ENCODE measurements at regions not wholly inside any gene's neighbourhood (a gene's known extent, or its start where the extent isn't known, plus 50 kb on each side); places are given as distances from the start of the nearest gene placed in this dataset.

DNA sequence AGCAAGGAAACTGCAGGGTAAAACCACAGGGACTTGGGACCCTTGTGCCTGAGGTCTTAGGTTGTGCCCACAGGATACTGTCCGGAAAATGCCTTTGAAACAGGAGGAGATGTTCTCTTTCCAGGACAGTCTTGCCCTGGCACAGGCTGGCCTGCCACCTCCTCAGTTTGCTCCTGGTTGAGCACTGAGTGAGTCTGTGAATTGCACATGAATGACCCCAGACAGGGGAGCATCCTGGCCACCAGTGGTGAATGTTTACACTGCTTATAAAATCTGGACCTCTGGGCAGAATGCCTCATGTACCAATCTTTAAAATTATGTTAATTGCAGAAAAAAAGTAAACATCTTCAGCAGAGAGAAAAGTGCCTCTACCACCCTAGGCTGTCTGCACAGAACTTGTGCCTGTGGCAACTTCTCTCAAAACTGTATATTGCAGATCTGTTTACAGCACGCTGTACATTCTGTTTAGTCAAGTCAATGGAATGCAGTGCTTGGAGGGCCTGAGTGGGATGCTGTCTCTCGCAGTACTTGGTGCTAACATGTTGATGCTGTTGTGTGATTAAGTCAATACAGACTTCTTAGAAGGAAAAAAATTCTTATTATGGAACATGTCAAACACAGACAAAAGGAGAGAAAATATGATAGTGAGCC is 242.1 kb downstream of the SOD2 start:
- WGBS, 2 donors: 20 to 39% methylated on average over 3 of the region's 3 CpGs
- no peak overlapping the region for H3K27ac ChIP-seq
- H3K4me3 ChIP-seq: no peak overlapping the region
- intact Hi-C loops (cut with DNase I): no loop called here
- no peaks in the 10 kb centered on the region for H3K9me3 ChIP-seq
- no peaks in the 10 kb centered on the region for H3K36me3 ChIP-seq
- no peak for DNase-seq
- H3K4me1 ChIP-seq: no peaks in the 10 kb centered on the region
- TF ChIP-seq, protein P1, sequence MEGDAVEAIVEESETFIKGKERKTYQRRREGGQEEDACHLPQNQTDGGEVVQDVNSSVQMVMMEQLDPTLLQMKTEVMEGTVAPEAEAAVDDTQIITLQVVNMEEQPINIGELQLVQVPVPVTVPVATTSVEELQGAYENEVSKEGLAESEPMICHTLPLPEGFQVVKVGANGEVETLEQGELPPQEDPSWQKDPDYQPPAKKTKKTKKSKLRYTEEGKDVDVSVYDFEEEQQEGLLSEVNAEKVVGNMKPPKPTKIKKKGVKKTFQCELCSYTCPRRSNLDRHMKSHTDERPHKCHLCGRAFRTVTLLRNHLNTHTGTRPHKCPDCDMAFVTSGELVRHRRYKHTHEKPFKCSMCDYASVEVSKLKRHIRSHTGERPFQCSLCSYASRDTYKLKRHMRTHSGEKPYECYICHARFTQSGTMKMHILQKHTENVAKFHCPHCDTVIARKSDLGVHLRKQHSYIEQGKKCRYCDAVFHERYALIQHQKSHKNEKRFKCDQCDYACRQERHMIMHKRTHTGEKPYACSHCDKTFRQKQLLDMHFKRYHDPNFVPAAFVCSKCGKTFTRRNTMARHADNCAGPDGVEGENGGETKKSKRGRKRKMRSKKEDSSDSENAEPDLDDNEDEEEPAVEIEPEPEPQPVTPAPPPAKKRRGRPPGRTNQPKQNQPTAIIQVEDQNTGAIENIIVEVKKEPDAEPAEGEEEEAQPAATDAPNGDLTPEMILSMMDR (IDR thresholded peaks at IDR 0.05): no peak
- no peak for TF ChIP-seq POLR2A (IDR thresholded peaks at IDR 0.05)
- peaks cover 0 to 6% (median 0%) of the 10 kb centered on the region in 4 donors for H3K27me3 ChIP-seq

DNA sequence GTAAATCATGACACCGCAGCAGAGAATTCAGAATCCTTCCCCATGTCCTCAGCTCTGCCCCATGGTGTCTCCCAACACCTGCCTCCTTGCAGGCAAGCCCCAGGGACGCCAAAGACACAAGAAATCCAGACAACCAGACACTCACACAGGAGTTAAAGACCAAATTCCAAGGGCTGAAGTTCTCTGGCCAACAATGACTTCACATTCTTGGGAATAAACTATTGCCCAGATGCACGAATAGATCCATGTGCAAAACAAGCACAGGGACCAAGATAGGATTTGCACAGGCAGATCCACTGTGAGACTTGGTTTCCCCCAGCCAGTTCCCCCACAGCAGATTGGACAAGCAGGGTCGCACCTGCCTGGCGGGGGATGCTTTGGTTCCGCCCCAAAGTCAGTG is 246.7 kb downstream of the SOD2 start:
- no peak for TF ChIP-seq POLR2A (IDR thresholded peaks at IDR 0.05)
- TF ChIP-seq, protein P1 (IDR thresholded peaks at IDR 0.05): no peak
- Histone ChIP-seq H3K4me1 (no peaks in the 10 kb centered on the region), H3K27me3 (peaks cover 0 to 18% (median 0%) of the 10 kb centered on the region in 4 donors), H3K9me3 (no peaks in the 10 kb centered on the region), H3K27ac (no peak overlapping the region), H3K36me3 (no peaks in the 10 kb centered on the region), H3K4me3 (no peak overlapping the region)
- DNase-seq: no peak
- 64 to 81% methylated on average over 6 of the region's 6 CpGs for WGBS, 2 donors
- intact Hi-C loops (cut with DNase I): no loop called here

DNA sequence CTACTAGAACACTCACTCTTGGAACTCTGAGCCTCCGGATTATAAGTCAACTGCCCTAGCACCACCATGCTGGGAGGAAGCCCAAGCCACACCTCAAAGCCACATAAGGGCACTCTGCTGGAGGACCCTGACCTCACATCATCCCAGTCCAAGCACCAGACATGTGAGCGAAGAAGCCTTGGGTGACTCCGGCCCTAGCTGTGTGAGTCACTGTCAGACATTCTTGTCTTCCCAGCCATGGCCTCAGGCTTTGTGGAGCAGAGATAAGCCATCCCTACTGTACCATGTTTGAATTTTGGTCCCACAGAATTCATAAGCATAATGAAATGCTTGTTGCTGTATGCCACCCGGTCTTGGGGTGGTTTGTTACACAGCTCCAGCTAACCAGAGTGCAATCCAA is 247.7 kb downstream of the SOD2 start:
- Histone ChIP-seq H3K4me1 (no peaks in the 10 kb centered on the region), H3K4me3 (no peak overlapping the region), H3K27me3 (peaks cover 0 to 18% (median 0%) of the 10 kb centered on the region in 4 donors), H3K27ac (no peak overlapping the region), H3K9me3 (no peaks in the 10 kb centered on the region), H3K36me3 (no peaks in the 10 kb centered on the region)
- 68 to 88% methylated on average over 3 to 4 of the region's 4 CpGs for WGBS, 2 donors
- no peak for TF ChIP-seq POLR2A (IDR thresholded peaks at IDR 0.05)
- TF ChIP-seq, protein P1 (IDR thresholded peaks at IDR 0.05): no peak
- intact Hi-C loops (cut with DNase I): no loop called here
- no peak for DNase-seq

DNA sequence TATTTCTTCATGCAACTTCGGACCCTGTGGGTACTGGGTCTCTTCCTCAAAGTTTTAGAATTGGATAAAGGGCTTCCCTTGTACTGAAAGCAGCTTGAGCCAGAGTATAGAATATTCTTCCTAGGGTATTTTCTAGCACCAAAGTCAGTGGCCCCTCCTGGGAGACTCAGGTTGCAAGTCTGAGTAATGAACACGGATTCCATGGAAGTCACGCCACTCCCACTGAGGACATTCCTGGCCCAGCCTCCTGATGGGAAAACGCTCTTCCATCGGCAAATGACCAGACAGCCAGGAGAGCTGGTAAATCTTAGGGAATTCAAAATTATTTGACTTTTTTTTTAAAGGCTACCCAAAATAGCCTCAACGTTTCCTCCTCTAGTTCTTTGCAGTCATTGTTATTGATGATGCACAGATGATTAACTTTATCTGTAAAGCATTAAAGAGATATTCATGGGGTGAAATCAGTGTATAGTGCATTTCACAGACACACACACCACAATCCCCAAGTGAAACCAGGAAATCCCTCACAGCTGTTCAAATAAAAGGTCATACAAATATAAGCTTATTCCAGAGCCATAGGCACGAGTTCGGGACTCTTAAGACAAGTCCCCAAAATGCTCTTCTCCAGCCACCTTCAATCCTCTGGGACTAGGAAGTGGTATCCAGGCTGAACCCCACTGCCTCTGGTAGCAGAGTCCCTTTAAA is 248.8 kb downstream of the SOD2 start:
- no peak overlapping the region for H3K27ac ChIP-seq
- WGBS, 2 donors: 53 to 69% methylated on average over 7 to 8 of the region's 8 CpGs
- peaks cover 0 to 18% (median 0%) of the 10 kb centered on the region in 4 donors for H3K27me3 ChIP-seq
- H3K36me3 ChIP-seq: no peaks in the 10 kb centered on the region
- TF ChIP-seq, protein P1 (IDR thresholded peaks at IDR 0.05): no peak
- no peak for TF ChIP-seq POLR2A (IDR thresholded peaks at IDR 0.05)
- no peaks in the 10 kb centered on the region for H3K4me1 ChIP-seq
- no peaks in the 10 kb centered on the region for H3K9me3 ChIP-seq
- intact Hi-C loops (cut with DNase I): no loop called here
- no peak overlapping the region for H3K4me3 ChIP-seq
- no peak for DNase-seq

DNA sequence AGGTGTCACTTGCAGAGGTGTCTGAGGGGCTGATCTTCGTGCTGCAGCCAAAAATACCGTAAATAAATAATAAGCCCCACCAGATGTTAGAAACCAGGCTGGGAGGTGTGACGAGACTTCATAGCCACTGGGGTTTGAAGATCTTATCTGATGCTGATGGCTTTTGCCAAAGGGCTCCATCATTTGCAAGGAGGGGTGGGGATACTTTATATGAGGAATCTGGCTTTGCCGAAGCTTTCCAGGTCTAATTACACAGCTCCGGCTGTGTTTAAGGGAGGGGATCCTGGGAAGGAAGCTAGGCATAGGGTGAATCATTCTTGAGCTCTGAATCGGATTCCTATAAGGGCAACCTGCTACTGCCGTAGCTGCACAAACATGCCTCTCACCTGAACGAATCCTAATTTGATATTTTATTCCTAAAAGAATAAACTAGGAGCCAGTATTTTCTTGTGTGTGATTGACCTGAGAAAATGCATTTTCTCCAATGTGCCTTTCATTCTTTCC is 249.6 kb downstream of the SOD2 start:
- TF ChIP-seq, protein P1 (IDR thresholded peaks at IDR 0.05): no peak
- no peak for TF ChIP-seq POLR2A (IDR thresholded peaks at IDR 0.05)
- Histone ChIP-seq H3K4me1 (no peaks in the 10 kb centered on the region), H3K9me3 (no peaks in the 10 kb centered on the region), H3K27ac (no peak overlapping the region), H3K4me3 (no peak overlapping the region), H3K27me3 (peaks cover 0 to 18% (median 0%) of the 10 kb centered on the region in 4 donors), H3K36me3 (no peaks in the 10 kb centered on the region)
- 42 to 47% methylated on average over 8 of the region's 8 CpGs for WGBS, 2 donors
- intact Hi-C loops (cut with DNase I): no loop called here
- no peak for DNase-seq
